ENCODE measurements at regions not wholly inside any gene's neighbourhood (a gene's known extent, or its start where the extent isn't known, plus 50 kb on each side); places are given as distances from the start of the nearest gene placed in this dataset.
"Not testable (repeated sequence)": the region's sequence is repeated elsewhere in the genome, so short reads cannot be mapped to it uniquely, and the experiment has no call there.

DNA sequence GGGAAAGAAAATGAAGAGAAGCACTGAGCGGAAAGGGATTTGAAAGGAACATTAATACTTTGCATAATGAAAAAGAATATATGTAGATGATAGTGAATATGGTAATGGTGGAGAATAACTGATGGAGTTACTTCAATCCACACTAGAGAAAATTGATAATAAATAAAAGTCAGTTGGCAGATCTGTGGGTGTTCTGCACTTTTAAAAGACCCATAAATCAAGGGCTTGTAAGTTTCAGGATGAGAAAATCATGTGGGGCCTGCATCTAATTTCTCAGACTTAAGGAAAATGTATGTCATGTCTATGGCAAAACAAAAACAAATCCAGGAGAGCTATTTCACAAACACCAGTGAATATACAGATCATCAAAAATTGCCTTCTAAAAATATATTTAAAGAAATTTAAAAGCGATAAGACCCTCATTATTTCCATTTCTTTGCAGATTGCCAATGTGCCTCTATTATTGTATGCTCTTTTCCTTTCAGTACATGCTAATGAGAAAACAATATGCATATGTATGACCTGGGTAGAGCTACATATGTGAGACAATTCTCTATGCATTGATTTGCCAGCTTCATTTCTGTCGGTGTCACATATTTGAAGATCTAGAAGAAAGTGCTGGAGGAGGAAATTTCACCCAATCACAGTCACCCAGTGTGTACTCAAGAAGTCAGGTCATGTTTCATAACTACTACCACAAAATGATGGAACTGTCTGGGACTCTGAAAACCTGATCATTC lies 269.9 kb upstream of the PDZRN3 start:
- DNase-seq (ENCODE audit: extremely low read depth, low read depth, low spot score), result no peak

GRCh38 chr3:73893089-73893488 lies 268.3 kb upstream of the PDZRN3 start:
- no peak for DNase-seq (ENCODE audit: extremely low read depth, low read depth, low spot score)

DNA sequence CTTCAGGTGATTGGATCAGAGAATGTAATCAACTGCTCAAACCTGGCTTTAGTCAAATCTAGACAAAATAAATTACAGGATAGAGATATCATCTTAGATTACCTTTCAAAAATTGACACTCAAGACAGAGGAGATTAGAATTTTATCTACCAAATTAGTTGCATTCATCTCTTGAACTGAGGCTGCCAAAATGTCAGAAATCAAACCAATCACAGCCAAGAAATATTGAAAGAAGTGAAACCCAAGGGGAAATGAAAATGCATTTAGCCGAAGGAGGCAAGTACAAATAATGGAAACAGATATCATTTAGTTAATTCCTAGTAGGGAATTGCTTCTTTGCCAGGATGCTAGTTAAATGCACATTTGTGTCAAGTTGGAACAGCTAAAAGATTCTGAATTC lies 261.1 kb upstream of the PDZRN3 start:
- no peak for DNase-seq (ENCODE audit: extremely low read depth, low read depth, low spot score)

GRCh38 chr3:73884361-73884760 lies 259.6 kb upstream of the PDZRN3 start:
- DNase-seq (ENCODE audit: extremely low read depth, low read depth, low spot score), result no peak

- no peak for DNase-seq (ENCODE audit: extremely low read depth, low read depth, low spot score)
These were observed 258.8 kb upstream of the PDZRN3 start for GRCh38 chr3:73883497-73883896.

GRCh38 chr3:73874606-73875369 lies 250.0 kb upstream of the PDZRN3 start:
- no peak for DNase-seq (ENCODE audit: extremely low read depth, low read depth, low spot score)

DNA sequence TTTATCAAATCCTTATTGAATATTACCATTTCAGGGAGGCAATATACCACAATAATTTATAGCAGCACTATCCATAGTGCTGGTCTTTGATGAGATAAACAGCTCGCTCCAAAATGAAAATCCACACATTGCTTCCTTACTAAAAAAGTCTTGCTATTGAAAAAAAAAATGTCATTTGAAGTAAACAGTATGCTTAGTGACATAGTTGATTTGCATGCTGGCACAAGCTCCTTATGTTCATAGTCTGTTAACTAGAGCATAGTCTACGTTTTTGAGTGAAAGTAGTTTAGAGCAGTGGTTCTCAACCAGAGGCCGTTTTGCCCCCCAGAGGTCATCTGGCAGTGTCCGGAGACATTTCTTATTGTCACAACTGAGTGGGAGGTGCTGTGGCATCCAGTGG lies 249.4 kb upstream of the PDZRN3 start:
- DNase-seq (ENCODE audit: extremely low read depth, low read depth, low spot score), result no peak

- DNase-seq (ENCODE audit: extremely low read depth, low read depth, low spot score), result no peak
These were observed 244.1 kb upstream of the PDZRN3 start for GRCh38 chr3:73868688-73869315.

DNA sequence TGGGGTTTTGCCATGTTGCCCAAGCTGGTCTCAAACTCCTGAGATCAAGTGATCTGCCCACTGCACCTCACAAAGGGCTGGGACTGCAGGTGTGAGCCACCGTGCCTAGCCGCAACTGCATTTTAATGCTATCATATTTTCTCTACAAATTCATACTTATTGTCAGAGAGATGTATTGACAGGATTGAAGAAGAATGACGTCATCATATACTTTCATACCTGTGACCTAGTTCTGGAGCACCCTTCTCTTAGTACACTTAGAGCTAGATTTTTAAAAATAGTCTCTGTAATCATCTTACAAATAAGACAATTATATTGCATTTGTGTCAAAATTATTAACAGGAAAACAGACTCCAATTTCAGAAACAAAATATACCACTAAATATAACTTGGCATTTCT lies 242.8 kb upstream of the PDZRN3 start:
- DNase-seq (ENCODE audit: extremely low read depth, low read depth, low spot score), result no peak

GRCh38 chr3:73866846-73867245 lies 242.1 kb upstream of the PDZRN3 start:
- DNase-seq (ENCODE audit: extremely low read depth, low read depth, low spot score), result no peak

DNA sequence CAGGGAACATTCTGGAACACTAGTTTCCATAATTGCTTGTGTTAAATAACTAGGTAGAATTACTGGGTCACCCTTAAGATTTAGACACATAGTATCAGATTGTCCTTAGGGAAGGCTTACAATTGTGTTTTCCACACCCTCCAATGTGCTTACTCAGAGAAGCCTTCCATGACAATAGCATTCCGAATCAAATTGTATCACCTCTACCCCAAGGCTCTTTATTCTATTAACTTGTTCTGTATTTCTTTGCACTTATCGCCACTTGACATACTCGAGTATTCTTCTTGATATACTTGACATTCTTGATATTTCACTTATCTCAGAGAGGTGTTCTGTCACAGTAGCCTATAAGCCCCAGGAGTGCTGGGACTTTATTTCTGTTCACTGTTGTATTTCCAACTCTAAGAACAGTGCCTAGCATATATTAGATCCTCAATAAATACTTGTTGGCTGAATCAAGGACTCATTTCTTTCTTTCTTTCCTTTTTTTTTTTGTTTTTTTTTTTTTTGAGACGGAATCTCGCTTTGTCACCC lies 238.9 kb upstream of the PDZRN3 start:
- no peak for DNase-seq (ENCODE audit: extremely low read depth, low read depth, low spot score)

DNA sequence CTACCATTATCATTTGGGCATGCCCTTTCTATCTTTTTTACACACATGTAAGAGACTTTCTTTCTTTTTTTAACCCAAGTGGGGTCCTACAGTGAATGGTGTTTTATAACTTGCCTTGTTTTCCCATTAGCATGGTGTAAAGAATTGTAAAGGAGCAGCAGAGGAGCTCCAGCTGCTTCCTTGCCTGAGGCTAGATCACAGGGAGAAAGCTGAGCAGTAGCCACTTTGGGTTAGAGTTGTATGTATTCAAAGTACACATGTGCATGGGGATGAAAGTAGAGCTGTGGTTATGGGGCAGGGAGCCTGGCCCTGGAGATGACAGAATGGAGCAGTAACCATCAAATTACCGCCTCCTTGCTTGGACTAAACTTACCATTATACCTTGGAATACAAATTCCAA lies 231.1 kb upstream of the PDZRN3 start:
- no peak for DNase-seq (ENCODE audit: extremely low read depth, low read depth, low spot score)

GRCh38 chr3:73848173-73848906 lies 223.6 kb upstream of the PDZRN3 start:
- no peak for DNase-seq (ENCODE audit: extremely low read depth, low read depth, low spot score)

DNA sequence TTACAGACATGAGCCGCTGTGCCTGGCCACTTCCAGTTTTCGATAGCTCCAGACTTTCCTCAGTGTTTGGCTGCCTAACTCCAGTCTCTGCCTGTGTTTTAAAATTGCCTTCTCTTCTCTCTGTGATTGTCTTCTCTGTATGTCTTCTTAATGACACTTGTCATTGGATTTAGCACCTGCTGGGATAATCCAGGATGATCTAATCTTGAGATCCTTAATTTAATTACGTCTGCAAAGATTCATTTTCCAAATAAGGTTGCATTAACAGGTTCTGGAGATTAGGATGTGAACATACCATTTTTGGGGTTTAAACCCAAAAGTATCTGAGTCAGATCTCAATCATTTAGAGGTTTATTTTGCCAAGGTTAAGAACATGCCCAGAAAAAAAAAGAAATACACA lies 222.2 kb upstream of the PDZRN3 start:
- no peak for DNase-seq (ENCODE audit: extremely low read depth, low read depth, low spot score)

DNA sequence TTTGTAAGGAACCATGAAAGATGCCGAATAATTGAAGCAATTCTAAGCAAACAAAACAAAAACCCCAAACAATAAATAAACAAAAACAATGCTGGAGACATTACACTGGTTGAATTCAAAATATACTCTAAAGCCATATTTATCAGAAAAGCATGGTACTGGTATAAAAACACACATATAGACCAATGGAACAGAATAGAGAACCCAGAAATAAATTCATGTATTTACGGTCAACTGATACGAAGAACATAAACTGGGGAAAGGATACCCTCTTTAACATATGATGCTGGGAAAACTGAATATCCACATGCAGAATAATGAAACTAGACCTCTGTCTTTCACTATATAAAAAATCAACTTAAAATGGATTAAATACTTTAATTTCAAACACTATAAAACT lies 214.3 kb upstream of the PDZRN3 start:
- no peak for DNase-seq (ENCODE audit: extremely low read depth, low read depth, low spot score)

- DNase-seq (ENCODE audit: extremely low read depth, low read depth, low spot score), result no peak
These were observed 211.2 kb upstream of the PDZRN3 start for GRCh38 chr3:73835945-73836344.

DNA sequence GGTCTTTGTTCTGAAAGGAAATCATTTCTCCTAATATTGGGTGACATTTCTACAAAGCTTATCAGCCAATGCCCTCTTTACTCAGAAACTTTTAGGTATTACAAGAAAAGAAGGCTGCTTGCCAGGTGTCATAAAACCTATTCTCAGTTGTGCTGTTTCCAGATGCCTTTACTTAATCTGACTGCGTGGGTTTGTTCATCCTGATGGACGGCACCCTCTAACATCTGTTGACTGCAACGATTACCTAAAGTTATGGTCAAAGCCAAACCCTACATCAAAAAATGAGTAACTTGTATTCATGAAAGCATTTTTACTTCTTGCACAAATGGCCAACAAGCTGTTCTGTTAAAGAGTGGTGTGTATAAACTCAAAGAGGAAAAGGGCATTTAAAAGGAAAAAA lies 207.7 kb upstream of the PDZRN3 start:
- DNase-seq (ENCODE audit: extremely low read depth, low read depth, low spot score), result no peak

GRCh38 chr3:73828348-73828747 lies 203.6 kb upstream of the PDZRN3 start:
- DNase-seq (ENCODE audit: extremely low read depth, low read depth, low spot score), result no peak

GRCh38 chr3:73827725-73828211 lies 203.0 kb upstream of the PDZRN3 start:
- DNase-seq (ENCODE audit: extremely low read depth, low read depth, low spot score), result no peak

DNA sequence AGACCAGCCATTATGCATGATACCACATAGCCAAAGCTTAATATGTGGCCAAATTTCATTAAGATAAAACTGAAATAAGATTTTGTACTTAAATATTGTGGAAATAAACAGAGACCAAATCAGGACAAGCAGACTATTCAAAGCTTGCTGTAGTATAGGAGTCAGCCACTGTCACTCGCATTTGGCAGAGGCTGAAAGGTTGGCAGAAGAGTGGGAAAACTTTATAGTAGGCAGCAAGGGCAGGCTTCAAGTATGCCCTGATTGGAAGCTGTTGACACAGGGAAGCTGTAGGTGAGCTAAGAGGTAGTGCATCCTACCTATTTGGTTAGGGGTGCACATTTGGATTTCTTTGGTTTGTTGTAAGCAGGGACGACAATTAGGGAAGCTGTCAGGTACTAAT lies 202.5 kb upstream of the PDZRN3 start:
- no peak for DNase-seq (ENCODE audit: extremely low read depth, low read depth, low spot score)

DNA sequence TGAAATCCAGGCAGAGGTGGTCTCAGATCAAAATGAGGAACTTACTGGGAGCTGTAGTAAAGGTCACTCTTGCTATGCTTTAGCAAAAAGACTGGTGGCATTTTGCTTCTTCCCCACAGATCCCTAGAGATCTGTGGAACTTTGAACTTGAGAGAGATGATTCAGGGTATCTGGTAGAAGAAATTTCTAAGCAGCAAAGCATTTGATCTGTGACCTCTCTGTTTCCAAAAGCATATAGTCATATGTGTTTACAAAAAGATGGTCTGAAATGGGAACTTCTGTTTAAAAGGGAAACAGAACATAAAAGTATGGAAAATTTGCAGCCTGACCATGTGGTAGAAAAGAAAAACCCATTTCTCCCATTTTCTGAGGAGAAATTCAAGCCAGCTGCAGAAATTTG lies 196.2 kb upstream of the PDZRN3 start:
- DNase-seq (ENCODE audit: extremely low read depth, low read depth, low spot score), result not testable (repeated sequence)

Measured in glomerular endothelial cell (primary cell).